ENCODE measurements at regions not wholly inside any gene's neighbourhood (a gene's known extent, or its start where the extent isn't known, plus 50 kb on each side); places are given as distances from the start of the nearest gene placed in this dataset.

DNA sequence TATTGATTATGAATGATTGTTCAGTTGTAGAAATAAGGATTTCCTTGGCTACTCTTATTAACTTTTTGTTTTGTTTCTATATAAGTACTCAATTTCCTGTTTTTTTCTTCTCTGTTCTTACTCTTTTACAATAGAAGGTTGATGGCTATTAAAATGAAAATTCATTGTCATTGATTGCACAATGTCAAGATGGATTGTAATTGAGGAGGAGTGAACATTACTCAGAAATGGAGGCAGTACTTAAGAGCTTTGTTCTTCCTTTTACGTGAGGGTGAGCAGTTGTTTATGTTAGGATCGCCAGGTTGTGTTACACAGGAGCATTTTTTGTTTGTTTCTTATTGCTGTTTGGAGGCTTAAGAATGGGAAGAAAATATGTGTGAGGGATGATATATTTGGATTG lies 2062.4 kb downstream of the ARAP2 start:
- Histone ChIP-seq H3K27me3 (no peaks in the 10 kb centered on the region), H3K4me2 (no peak overlapping the region), H3K9me2 (replicated peaks; ENCODE audit: insufficient read depth) (no peaks in the 10 kb centered on the region), H3K36me3 (replicated peaks; ENCODE audit: insufficient read depth, low read depth) (no peaks in the 10 kb centered on the region), H3K79me2 (no peaks in the 10 kb centered on the region), H3K4me3 (no peak overlapping the region), H3K9me3 (ENCODE audit: low read depth) (no peaks in the 10 kb centered on the region), H3K27ac (peak overlapping the region; percentile 41), H4K20me1 (ENCODE audit: insufficient read depth, poor library complexity, severe bottlenecking) (no peaks in the 10 kb centered on the region), H3K4me1 (ENCODE audit: insufficient read depth) (no peaks in the 10 kb centered on the region), H2AFZ (no peak overlapping the region)
- no peak for DNase-seq (ENCODE audit: low spot score)
- 60% methylated on average over 2 of the region's 2 CpGs for WGBS (ENCODE audit: low lambda C conversion rate, missing lambda C conversion rate)
- TF ChIP-seq EZH2phosphoT487 (IDR thresholded peaks at IDR 0.05; ENCODE audit: low read depth, severe bottlenecking, unreplicated experiment) (no peak), EZH2 (IDR thresholded peaks at IDR 0.05; ENCODE audit: borderline replicate concordance) (no peak)
- TF ChIP-seq, protein P1, sequence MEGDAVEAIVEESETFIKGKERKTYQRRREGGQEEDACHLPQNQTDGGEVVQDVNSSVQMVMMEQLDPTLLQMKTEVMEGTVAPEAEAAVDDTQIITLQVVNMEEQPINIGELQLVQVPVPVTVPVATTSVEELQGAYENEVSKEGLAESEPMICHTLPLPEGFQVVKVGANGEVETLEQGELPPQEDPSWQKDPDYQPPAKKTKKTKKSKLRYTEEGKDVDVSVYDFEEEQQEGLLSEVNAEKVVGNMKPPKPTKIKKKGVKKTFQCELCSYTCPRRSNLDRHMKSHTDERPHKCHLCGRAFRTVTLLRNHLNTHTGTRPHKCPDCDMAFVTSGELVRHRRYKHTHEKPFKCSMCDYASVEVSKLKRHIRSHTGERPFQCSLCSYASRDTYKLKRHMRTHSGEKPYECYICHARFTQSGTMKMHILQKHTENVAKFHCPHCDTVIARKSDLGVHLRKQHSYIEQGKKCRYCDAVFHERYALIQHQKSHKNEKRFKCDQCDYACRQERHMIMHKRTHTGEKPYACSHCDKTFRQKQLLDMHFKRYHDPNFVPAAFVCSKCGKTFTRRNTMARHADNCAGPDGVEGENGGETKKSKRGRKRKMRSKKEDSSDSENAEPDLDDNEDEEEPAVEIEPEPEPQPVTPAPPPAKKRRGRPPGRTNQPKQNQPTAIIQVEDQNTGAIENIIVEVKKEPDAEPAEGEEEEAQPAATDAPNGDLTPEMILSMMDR (IDR thresholded peaks at IDR 0.05; ENCODE audit: poor library complexity): no peak

DNA sequence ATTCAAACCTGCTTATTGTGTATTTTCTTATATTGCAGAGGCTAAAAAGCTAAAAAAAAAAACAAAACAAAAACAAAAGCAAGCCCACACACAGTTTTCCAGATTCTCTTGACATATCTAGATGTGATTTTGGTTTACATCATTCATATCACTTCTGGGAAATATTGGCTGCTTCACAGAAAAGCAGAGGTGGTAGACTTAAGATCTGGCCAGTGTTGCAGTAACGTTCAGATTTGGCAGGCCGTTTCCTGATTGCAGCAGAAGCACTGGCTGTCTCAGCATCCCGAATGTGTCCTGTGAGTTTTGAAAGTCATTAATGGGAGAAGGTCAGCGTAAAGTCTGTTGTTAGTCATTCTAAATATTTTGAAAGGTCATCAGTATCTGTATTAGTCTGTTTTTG lies 2062.0 kb downstream of the ARAP2 start:
- WGBS (ENCODE audit: low lambda C conversion rate, missing lambda C conversion rate): 58% methylated on average over 4 of the region's 4 CpGs

DNA sequence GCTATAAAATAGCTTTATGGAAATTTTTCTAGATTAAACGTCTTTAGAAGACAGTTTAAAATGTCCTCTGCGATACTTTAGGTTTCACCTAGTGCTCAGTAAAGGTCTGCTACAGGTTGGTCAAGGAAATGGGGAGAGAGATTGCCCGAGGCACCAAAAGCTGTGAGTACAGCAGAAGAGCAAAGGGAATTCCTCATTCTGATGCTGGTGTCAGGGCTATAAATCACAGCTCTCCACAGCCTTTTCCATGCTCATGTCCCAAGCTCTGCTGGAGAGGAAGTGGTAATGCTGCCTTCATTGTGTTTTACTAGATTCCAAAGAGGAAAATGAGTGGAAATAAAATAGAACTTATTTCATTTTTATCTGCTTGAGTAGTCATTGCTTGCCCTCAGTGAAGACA lies 2060.4 kb downstream of the ARAP2 start:
- no peak overlapping the region for H3K4me3 ChIP-seq

More for the DNA sequence above, 2062.0 kb downstream of the ARAP2 start:
- Histone ChIP-seq H3K9me2 (replicated peaks; ENCODE audit: insufficient read depth) (no peaks in the 10 kb centered on the region), H4K20me1 (ENCODE audit: insufficient read depth, poor library complexity, severe bottlenecking) (no peaks in the 10 kb centered on the region), H3K79me2 (no peaks in the 10 kb centered on the region), H2AFZ (no peak overlapping the region), H3K27me3 (no peaks in the 10 kb centered on the region), H3K27ac (peak overlapping the region; percentile 41), H3K4me1 (ENCODE audit: insufficient read depth) (no peaks in the 10 kb centered on the region), H3K4me3 (no peak overlapping the region), H3K36me3 (replicated peaks; ENCODE audit: insufficient read depth, low read depth) (no peaks in the 10 kb centered on the region), H3K4me2 (no peak overlapping the region), H3K9me3 (ENCODE audit: low read depth) (no peaks in the 10 kb centered on the region)
- no peak for DNase-seq (ENCODE audit: low spot score)
- TF ChIP-seq EZH2phosphoT487 (IDR thresholded peaks at IDR 0.05; ENCODE audit: low read depth, severe bottlenecking, unreplicated experiment): no peak
- TF ChIP-seq EZH2 (IDR thresholded peaks at IDR 0.05; ENCODE audit: borderline replicate concordance): no peak
- TF ChIP-seq, protein P1 (IDR thresholded peaks at IDR 0.05; ENCODE audit: poor library complexity): no peak

More for the DNA sequence above, 2060.4 kb downstream of the ARAP2 start:
- Histone ChIP-seq H4K20me1 (ENCODE audit: insufficient read depth, poor library complexity, severe bottlenecking) (no peaks in the 10 kb centered on the region), H3K9me3 (ENCODE audit: low read depth) (no peaks in the 10 kb centered on the region), H2AFZ (no peak overlapping the region), H3K9me2 (replicated peaks; ENCODE audit: insufficient read depth) (no peaks in the 10 kb centered on the region), H3K4me2 (no peak overlapping the region), H3K79me2 (no peaks in the 10 kb centered on the region), H3K36me3 (replicated peaks; ENCODE audit: insufficient read depth, low read depth) (no peaks in the 10 kb centered on the region), H3K4me1 (ENCODE audit: insufficient read depth) (no peaks in the 10 kb centered on the region), H3K27me3 (no peaks in the 10 kb centered on the region), H3K27ac (no peak overlapping the region)
- no peak for DNase-seq (ENCODE audit: low spot score)
- 63% methylated on average over 3 of the region's 3 CpGs for WGBS (ENCODE audit: low lambda C conversion rate, missing lambda C conversion rate)
- TF ChIP-seq EZH2 (IDR thresholded peaks at IDR 0.05; ENCODE audit: borderline replicate concordance) (no peak), EZH2phosphoT487 (IDR thresholded peaks at IDR 0.05; ENCODE audit: low read depth, severe bottlenecking, unreplicated experiment) (no peak)
- TF ChIP-seq, protein P1 (IDR thresholded peaks at IDR 0.05; ENCODE audit: poor library complexity): no peak
